Left ventricle myocardium superior (tissue), 1 donor: ENCODE measurements at regions not wholly inside any gene's neighbourhood (a gene's known extent, or its start where the extent isn't known, plus 50 kb on each side); places are given as distances from the start of the nearest gene placed in this dataset.

ENCODE experiments used
- ATAC-seq: fragments of 200-7000 bp; cut with Tn5 transposase; one replicate; pipeline ENCODE4 v1.9.1; 2020; ENCODE audit warnings: mild to moderate bottlenecking, moderate library complexity
- DNase-seq: peaks from one replicate; pipeline ENCODE4 v3.0.0-alpha.2; 2020
- intact Hi-C: fragments of 100-400 bp; cut with micrococcal nuclease; formaldehyde crosslinking; loops from one replicate; pipeline ENCODE4 v1.11.0; 2022
- donor health status: DM: no; HTN: yes; CAD: no; lungs with severe emphysema.

DNA sequence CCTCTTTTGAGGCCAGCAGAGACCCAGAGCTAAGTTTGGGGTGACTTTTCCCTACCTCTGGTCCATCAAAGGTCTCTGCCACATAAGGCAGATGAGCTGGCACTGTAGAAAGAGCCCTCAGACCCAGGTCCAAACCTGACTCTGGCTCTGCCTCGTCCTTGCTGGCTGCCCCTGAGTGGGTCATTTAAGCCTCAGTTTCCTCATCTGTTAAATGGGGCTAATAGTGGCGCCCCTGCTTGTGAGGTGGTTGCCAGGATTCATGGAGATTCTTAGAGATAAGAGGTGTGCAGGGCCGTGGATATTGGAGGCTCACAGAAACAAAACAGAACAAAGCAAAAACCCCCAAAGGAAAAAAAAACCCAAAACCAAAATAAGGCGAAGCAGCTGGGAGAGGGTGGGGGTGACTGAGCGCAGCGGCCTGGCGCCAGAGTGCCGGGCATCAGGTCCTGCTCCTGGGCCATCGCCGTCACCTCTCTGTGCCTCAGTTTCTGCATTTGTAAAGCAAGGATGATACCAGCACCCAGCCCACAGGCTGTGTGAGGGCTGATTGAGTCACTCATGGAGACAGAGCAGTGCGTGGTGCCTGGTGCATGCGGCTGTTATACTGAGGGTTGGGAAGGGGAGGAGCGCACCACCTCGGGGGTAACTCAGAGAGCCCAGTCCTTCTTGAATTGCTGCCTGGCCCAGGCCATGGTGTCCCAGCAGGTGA is 133.8 kb upstream of the PTPN1 start:
- ATAC-seq (no peak), DNase-seq (no peak)
- intact Hi-C loops = no loop called here

DNA sequence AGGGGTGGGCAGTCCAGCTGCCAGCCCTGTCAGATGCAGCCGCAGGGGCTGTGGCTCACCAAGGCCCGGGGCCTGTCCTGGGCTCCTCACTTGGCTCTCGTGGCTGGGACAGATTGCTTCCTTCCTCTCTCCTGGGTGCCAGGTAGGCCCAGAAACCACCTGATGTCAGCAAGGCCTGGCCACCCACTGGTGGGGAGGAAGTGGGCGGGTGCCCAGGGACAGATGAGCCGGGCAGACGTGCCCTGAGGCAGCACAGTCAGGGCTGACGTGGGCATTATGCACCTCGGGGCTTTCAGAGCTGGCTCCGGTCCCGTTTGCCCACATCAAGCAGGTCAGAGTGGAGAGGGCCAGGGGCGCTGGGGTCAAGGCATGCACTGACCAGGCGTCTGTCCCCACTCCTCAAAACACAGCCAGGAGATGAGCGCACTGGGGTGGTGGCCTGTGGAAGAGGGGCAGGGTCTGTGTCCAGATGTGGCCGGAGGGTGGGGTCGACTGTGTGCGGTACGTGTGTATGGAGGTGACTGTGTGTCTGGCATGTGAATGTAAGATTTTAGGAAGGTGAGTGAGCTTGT is 133.2 kb upstream of the PTPN1 start:
- intact Hi-C loops = no loop called here
- ATAC-seq = no peak
- DNase-seq = no peak

DNA sequence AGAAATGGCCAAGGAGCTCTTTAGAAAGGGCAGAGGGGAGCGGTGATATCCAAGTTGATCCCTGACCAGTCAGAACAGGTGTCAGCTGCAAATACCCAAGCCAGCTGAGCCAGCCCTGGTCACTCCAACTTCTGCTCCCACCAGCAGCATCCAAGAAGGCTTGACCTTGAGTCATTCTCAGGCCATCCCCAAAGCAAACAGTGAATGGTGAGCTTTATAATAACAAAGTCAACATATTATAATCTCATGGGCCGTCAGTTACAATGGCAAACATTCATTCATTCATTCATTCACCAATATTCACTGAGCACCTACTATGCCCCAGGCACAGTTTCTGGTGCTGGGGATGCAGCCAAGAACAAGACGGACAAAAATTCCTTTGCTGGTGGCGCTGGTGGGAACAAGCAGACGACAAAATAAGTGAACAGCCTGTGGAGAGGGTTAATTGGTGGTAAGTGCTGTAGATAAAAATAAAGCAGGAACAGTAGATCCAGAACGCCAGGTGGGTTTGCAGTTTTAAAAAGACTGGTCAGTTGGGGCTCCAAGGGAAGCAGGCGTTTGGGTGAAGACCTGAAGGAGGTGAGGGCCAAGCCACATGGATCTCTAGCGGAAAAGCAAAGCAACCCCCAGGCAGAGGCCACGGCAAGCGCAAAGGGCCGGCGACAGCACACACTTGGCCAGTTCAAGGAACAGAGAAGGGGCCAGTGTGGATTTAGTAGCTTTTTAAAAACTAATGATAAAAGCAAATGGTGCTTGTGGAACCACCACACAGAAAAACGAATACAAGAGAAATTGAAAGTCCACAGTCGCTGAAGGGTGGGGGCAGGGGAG is 131.8 kb upstream of the PTPN1 start:
- intact Hi-C loops = no loop called here
- DNase-seq (no peak), ATAC-seq (no peak)

DNA sequence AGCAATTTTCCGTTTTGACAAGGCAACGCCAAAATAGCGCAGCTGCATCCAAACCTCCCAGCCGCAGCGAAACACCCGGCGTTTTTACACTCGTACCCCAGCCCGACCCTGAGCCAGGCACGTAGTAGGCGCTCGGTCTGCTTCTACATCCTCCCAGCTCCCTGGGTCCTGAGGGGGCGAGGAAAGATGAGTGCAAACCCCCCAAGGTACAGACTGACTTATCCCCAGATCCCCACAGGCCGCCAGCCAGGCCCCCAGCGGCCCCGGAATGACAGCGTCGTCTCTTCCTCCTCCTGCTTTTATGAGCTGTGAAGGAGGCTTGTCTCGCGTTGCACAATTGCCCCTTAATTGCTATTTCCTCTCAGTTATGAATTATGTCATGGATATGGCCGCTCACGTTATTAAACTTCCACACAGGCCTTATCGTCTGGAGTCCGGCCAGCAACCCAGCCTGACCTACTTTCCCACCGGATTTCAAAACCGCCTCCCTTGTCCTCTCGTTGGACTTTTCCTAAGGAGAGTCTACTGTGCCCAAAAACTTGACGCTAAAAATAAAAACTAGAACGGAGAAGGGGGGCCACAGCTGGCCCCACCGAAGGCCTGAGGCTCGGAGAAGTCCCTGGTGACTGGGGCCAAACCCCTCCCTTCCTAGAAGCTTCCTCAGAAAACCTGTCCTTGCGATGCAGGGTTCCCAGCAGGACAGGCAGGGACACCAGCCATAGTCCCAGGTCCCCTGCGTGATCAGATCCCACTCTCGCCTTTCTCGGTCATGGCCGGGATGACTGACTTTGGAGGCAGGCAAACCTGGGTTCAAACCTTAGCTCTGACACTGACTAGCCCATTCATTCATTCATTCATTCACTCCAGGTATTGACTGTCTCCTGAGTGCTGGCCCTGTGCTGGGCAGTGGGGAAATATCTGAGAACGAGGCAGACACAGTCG is 130.9 kb upstream of the PTPN1 start:
- ATAC-seq (peak; percentile 90), DNase-seq (peak; percentile 94)
- intact Hi-C loops = no loop called here

DNA sequence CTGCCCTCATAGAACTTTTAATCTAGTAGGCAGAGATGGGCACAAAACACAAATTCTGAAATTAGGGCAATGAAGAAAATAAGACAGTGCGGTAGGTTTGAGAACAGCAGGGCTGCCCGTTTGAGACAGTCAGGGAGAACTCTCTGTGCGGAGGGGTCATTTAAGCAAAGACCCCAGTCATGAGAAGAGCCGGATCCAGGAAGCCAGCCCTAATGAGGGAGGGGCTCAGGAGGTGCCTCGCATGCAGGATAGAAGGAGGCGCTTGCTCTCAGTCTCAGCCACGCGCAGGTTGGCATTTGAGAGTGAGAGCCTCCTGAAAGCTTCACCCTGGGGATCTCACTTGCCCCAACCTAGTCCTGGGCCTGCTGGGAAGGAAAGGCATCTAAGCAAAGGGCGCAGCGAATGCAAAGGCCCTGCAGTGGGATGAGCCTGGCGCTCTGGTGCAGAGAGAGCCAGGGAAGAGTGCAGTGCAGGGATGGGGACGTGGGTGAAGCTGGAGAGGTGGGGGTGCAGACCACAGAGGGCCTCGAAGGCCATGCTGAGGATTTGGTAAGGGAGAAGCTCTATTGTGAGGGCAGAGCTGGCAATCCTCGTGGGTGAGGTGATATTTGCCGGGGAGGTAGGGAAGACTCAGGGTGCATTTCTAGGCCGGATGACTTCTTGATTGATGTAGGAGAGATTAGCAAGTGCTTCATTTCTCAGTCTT is 130.0 kb upstream of the PTPN1 start:
- DNase-seq = no peak
- intact Hi-C loops = no loop called here
- no peak for ATAC-seq

DNA sequence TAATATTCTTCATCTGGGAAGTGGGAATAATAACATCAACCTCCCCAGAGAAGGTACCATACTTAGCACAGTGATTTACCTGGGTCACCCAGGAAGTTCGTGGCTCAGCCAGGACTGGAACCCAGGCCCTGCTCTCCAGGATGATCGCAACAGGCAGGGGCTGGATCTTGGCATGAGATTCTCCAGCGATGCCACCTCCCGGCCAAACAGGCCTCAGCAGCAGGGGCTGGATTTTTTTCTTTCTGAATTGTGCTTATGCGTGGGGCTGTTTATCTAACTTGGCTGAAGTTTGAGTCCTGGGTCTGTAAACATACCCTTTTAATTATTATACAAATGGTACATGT is 129.5 kb upstream of the PTPN1 start:
- intact Hi-C loops = no loop called here
- ATAC-seq (peak; percentile 9), DNase-seq (no peak)

DNA sequence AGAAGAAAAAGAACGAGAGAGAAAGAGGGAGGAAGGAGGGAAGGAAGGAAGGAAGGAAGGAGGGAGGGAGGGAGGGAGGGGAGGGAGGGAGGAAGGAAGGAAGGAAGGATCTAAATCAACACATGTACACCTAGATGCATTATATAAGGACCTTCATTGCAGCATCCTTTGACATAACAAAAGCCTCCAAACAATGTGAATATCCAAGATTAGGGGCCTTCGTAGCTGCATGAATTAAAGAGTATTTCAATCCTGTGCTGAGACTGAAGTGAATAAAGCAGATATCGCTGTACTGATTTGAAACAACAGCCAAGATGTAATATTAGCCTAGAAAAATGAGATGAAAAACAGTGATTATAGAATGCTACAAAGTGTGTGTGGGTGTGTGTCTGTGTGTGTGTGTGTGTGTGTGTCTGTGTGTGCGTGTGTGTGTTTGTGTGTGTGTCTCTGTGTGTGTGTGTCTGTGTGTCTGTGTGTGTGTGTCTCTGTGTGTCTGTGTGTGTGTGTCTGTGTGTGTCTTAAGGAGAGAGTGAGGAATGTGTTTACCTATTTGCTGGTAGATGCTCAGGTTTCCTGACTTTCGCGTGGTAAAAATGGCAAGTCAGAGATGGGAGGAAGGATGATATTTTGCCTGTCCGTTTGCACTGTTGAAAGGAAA is 129.0 kb upstream of the PTPN1 start:
- intact Hi-C loops = no loop called here
- no peak for ATAC-seq
- no peak for DNase-seq

DNA sequence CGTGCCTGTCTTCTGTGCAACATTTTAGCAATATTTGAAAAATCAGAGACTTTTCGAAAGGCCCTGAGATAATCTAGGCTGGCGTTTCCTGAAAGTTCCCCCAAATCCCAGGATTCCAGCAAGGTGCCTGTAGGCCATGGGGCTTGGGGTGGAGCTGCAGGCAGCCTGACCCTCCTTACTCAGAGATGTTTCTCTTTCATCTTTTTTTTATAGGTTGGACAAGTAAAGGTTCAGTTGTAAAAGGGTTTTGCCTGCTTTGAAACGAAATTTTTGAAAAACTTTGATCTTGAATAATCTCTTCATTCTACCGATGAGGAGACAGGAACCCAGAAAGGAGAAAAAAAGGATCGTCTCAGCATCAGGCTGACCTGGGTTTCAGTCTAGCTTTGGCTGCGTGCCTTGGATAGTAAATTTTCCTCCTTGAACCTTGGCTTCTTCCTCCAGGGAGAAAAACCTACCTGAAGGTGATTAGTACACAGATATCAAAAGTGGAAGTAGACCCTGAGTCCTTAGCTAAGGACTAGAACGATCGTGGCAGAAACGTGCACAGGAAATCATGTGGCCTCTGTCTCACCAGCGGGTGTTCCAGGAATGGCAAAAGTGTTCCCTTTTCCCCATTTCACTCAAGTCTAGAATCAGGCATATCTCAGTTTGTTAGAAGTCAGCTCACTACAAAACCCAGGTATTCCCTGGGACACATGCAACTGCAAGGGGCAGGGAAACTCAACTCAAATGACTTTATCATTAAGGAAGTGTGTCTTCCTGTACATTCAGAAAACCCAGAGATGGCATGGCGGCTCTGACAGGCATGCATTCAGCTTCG is 128.2 kb upstream of the PTPN1 start:
- no peak for ATAC-seq
- intact Hi-C loops = no loop called here

DNA sequence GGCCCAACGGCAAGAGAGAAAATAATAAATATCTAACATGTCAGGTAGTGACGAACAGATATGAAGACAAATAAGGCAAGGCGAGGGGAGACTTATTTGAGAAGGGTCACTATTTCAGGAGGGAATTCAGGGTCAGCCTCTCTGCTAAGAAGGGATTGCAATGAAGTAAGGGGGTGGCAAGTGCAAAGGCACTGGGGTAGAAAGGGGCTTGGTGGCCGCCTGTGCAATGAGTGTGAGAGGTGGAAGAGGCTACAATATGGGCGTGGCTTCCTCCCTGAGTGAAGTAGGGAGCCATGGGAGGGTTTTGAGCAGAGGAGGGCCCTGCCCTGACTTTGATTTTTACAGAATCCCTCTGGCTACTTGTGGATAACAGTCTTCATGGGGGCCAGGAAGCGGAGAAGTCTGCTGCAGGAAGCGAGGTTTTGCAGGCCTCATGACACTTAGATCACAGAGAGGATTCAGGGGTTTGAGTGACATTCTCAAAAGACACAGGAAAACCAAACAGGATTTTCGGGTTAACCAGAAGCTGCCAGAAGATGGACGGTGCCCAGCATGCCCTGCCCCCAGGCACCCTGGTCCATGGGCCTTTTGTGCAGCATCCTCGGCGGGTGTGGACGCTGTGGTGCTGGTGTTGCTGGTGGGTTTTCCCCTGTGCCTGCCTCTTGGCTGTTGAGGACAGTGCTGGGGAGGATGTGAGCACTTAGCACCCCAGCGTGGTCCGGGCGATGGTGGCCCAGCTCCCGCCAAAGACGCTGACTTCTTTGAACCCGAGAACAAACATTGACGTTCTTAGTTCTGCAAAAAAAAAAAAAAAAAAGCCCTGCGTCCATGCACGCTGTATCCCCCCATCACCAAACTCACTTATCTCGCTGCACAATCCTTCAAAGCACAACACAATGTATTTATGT is 124.2 kb upstream of the PTPN1 start:
- intact Hi-C loops = no loop called here
- ATAC-seq (no peak), DNase-seq (no peak)

More for the DNA sequence above, 128.2 kb upstream of the PTPN1 start:
- no peak for DNase-seq

DNA sequence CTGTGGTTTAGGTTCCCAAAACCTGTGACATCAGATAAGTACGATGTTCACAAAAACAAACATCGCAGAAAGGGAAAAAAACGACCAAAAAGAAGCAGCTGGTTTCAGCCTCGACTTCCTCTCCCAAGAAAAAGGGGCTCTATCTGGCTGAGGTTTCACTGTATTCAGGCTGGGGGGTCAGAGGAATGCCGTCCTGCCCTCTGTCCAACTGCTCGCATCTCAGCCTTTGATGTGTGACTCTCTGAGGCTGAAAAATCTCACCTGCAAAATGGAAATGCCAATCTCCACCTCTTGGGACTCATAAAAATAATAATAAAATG is 123.6 kb upstream of the PTPN1 start:
- no peak for DNase-seq
- intact Hi-C loops = no loop called here

DNA sequence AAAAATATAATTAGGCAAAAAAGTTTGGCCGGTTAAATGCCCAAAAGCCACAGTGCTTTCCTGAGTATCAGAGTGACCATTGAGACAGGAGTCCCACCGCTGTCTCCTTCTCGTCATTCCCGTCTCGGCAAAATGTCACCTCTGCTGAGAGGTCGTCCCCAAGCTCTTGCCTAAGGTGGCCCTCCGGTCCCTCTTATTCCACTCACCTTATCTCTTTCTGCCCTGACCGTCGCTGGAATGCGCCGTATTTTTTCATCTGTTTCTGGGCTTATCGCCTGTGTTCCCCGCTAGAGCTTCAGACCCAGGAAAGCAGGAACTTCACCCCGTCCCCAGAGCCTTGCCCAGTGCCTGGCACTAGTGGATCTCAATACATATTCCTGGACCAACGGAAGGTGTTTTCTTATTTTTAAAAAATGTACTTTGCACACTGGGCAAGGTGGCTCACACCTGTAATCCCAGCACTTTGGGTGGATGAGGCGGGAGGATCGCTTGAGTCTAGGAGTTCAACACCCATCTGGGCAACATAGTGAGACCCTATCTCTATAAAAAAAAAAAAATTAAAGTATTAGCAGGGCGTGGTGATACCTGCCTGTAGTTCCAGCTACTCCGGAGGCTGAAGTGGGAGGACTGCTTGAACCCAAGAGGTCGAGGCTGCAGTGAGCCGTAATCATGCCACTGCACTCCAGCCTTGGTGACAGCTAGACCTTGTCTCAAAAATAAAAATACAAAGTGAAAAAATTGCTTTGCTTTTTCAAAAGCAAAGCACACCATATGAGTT is 122.8 kb upstream of the PTPN1 start:
- no peak for DNase-seq
- ATAC-seq = no peak
- intact Hi-C loops = no loop called here

More for the DNA sequence above, 123.6 kb upstream of the PTPN1 start:
- ATAC-seq = no peak

DNA sequence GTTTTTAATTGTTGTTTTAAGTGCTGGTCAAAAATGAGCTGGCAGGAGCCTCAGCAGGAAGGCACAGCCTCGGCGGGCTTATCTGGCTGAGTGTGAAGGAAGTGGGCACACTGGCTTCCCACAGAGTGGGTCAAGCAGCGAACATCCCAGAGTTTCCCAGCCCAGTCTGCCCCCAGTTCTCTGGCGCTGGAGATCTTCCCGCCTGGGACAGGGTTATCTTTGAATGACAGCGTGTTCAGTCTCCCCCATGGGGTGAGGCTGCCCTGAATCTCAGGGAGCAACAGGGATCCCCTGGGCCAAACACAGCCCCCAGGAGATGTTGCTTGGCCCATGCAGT is 122.2 kb upstream of the PTPN1 start:
- ATAC-seq (no peak), DNase-seq (peak; percentile 17)
- intact Hi-C loops = no loop called here

DNA sequence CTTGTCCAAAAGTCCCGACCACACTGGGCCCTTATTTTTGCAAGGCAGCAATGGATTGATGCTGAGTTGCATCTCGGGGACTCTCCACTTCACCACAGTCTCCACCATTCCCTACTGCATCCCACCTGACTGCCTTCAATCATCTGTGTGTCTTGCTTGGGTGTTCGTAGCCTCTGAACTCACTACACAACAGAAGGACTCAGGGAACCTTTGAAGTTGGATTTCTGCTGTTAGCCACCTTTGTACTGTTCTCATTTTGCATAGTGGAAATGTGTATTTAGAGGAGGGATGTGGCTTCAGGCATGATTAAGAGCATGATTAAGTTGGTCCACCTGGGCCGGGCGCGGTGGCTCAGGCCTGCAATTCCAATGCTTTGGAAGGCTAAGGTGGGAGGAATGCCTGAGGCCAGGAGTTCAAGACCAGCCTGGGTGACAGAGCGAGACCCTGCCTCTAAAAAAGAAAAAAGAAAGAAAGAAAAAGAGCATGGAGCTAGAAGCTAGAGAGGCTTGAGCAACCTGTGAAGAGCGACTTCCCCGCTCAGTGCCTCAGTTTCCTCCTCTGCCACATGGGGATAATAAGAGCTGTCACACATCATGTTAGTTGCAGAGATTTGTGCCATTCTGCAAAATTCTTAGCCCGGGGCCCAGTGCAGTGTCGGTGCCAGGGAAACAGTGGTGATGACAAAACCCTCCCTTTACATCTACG is 121.3 kb upstream of the PTPN1 start:
- ATAC-seq (peak; percentile 4), DNase-seq (peak; percentile 23)
- intact Hi-C loops = no loop called here

DNA sequence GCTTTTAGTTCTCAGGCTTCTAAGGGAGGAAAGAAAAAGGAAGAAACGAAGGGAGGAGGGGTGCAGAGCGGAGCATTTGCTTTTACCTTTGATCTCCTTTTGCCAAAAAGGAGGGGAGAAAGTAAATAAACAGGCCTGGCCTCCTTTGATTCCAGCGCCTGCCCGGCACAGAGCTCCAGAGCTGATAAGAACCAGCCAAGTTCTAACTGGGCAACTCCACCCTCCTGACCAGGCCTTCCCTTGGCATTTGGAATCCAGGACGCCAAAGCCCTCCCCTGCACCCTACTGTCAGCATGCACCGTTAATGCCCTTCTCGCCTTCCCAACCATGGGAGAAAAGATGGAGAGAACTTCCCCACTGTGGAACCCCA is 120.8 kb upstream of the PTPN1 start:
- peak; percentile 69 for DNase-seq
- intact Hi-C loops = no loop called here
- peak; percentile 93 for ATAC-seq

DNA sequence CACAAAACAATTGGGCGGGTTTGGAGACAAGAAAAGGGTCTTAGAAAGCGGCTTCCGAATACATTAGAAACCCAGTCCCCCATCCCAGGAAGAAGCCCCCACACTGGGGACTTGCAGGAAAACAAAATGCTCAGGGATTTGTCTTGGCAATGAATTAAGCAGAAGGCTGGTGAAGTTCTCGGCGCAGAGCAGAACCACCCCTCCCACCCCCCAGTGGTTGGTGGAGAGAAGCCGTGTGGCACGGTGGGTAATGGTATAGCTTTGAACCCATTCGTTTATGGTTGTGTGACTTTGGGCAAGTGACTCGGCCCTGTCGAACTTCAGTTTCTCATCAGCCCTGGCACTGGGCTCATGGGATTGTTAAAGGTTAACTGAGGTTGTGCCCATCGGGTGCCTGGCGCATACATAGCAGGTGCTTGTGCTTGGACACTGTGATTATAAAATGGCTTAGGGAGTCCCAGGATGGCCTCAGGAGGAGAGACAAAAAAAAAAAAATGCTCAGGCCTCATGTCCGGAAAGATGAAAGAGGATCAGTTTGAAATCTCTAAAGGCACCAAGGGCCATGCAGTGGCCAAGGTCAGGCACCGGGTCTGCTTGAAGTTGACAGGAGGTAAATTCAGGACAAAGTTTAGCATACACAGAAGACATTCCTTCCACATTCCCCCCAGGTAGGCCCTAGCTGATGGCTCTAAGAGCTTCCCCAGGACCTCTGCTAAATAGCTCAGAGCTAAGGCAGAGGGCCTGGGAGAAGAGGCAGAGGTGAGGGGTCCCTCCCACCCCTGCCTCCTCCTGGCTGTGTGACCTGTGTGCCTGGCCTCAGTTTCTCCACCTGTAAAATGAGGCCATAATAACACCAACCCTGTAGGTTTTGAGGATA is 120.1 kb upstream of the PTPN1 start:
- ATAC-seq (peak; percentile 57), DNase-seq (no peak)
- intact Hi-C loops = no loop called here
